ENCODE measurements at regions not wholly inside any gene's neighbourhood (a gene's known extent, or its start where the extent isn't known, plus 50 kb on each side); places are given as distances from the start of the nearest gene placed in this dataset.

- TF ChIP-seq CTCF (IDR thresholded peaks at IDR 0.05; ENCODE audit: poor library complexity, severe bottlenecking) (no peak), REST (IDR thresholded peaks at IDR 0.05; ENCODE audit: borderline replicate concordance) (no peak), EZH2 (IDR thresholded peaks at IDR 0.05; ENCODE audit: borderline replicate concordance, insufficient read depth, low read length, poor library complexity, severe bottlenecking) (no peak), POLR2AphosphoS5 (IDR thresholded peaks at IDR 0.05) (no peak), RAD21 (conservative IDR thresholded peaks at IDR 0.05) (no peak), EP300 (conservative IDR thresholded peaks at IDR 0.05; ENCODE audit: poor library complexity, severe bottlenecking) (no peak)
Measured at GRCh38 chr5:26568316-26568715, 470.1 kb downstream of the CDH9 start.
